Astrocyte (in vitro differentiated cells and primary cell): ENCODE measurements at regions not wholly inside any gene's neighbourhood (a gene's known extent, or its start where the extent isn't known, plus 50 kb on each side); places are given as distances from the start of the nearest gene placed in this dataset.
"Not testable (repeated sequence)": the region's sequence is repeated elsewhere in the genome, so short reads cannot be mapped to it uniquely, and the experiment has no call there.

ENCODE experiments used
- EZH2 ChIP-seq: IDR thresholded peaks from 2 replicates; pipeline ENCODE4 v1.6.1; 2012; ENCODE audit warnings: mild to moderate bottlenecking, low read length, inconsistent platforms; ENCODE audit not compliant: insufficient read depth
- TF ChIP-seq, protein P1 (sequence below): IDR thresholded peaks from 2 replicates; pipeline ENCODE4 v1.5.1; 2011; ENCODE audit warnings: low read depth, mild to moderate bottlenecking, inconsistent platforms, low read length, moderate library complexity; ENCODE audit not compliant: insufficient read depth

DNA sequence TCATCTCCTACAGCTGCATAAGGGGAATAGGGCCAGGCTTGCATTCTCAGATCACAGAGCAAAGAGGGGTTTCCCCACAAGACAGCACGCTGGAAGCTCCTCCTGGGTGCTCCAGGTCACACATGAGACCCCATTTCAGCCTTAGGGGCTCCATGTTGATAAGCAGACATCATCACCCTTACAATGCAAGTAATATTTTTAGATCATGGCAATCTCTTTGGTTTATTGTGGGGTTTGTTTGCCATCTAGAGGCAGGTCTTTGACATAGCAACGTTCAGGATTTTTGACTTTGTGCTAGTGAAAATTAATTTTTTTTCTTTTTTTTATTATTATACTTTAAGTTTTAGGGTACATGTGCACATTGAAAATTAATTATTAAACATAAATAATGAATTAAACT lies 539.8 kb downstream of the RPIA start:
- TF ChIP-seq, protein P1, sequence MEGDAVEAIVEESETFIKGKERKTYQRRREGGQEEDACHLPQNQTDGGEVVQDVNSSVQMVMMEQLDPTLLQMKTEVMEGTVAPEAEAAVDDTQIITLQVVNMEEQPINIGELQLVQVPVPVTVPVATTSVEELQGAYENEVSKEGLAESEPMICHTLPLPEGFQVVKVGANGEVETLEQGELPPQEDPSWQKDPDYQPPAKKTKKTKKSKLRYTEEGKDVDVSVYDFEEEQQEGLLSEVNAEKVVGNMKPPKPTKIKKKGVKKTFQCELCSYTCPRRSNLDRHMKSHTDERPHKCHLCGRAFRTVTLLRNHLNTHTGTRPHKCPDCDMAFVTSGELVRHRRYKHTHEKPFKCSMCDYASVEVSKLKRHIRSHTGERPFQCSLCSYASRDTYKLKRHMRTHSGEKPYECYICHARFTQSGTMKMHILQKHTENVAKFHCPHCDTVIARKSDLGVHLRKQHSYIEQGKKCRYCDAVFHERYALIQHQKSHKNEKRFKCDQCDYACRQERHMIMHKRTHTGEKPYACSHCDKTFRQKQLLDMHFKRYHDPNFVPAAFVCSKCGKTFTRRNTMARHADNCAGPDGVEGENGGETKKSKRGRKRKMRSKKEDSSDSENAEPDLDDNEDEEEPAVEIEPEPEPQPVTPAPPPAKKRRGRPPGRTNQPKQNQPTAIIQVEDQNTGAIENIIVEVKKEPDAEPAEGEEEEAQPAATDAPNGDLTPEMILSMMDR, result not testable (repeated sequence)
- TF ChIP-seq EZH2, result not testable (repeated sequence)
